ENCODE measurements at regions not wholly inside any gene's neighbourhood (a gene's known extent, or its start where the extent isn't known, plus 50 kb on each side); places are given as distances from the start of the nearest gene placed in this dataset.

DNA sequence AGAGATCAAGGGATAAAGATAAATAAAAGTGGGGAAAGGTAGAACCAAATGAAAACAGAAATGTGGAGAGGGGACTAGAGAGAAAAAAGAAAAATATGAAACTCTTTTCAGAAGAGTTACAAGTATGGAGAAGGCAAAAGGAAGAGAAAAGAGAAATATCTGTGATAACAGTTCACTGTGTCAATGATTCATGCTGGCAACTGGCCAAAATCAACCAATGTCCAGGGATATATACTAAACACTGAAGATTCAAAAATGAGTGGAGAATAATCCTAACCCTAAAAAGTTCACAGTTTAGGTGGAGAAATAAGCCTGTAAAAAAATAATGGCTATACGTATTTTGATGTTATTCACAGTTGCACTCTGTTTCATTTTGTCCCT is 372.3 kb upstream of the KITLG start:
- DNase-seq (ENCODE audit: missing footprints): no peak

DNA sequence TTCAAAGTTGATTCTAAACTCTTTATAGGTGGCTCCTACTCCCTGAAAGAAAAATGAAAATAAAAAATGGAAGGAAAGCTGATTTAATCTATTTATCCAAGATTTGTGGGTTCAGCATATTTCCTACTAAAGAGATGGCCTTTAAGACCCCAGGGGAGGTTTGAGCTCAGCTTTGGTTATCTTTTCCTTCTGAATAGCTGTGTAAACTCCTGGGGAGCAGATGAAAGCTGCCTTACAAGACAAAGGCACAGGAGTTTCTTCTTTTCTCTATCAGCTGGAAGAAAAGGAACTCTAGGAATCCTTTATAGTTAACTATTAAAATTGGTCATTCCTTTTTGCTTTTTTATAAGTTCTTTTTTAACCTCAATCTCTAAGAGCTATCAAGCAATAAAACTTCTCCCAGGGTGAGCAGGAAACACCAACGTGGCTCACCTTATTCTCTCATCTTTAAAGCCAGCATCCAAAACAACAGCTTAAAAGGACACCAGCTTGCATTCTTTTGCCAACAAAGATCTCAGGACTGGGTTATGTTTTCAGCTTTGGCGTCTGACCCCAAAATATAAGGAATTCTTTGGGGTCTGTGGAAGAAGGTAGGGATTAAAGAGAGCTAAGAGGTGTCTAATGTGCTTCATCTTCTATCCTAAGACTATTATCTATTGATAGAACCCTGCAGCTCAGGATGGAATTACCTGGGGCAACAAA is 371.7 kb upstream of the KITLG start:
- no peak for ATAC-seq
- intact Hi-C loops (cut with DNase I): no loop called here
- DNase-seq (ENCODE audit: missing footprints): no peak

More for the DNA sequence above, 372.3 kb upstream of the KITLG start:
- intact Hi-C loops (cut with DNase I): no loop called here
- ATAC-seq: no peak

DNA sequence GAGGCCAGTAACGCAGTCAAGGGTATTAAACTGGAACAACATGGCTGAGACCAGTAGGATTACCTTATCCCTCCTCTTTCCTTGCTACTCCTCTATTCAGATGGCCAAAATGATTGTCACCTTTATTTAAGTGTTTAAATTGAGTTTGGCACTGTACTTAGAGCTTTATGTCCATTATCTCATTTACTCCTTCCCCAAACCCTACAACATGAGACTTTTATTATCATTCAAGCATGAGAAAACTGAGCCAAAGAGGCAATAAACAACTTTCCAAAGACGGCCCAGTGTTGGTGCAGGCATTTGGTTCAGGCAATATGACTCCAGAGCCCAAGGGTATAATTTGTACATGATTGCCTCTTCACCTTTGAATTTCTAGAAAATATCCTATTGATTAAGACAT is 370.9 kb upstream of the KITLG start:
- DNase-seq (ENCODE audit: missing footprints) (no peak), ATAC-seq (no peak)
- intact Hi-C loops (cut with DNase I): no loop called here

DNA sequence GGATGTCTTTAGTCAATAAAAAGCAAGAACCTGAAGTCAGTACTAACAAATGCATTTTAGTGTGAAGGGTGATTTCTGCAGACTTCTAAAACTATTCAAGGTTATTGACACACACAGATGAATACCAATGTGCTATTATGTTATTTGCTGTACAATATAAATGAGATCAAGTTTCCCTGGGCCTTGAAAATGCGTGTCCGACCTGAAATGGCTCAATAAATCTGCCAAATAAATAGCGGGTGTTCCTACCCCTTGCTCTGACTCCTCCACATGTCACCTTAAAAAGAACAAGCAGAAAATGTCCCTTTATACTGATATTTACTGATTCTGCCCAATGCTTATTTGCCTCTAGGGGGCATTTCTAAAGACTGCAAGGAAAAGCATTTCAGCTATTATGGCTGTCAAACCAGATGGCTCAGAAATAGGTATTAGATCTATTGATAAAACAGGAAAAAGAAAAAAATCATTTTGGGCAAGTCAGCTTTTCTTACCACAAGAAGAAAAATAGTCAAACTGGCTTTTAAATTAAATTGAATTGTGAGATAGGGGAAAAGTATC is 367.3 kb upstream of the KITLG start:
- no peak for DNase-seq (ENCODE audit: missing footprints)
- intact Hi-C loops (cut with DNase I): no loop called here
- ATAC-seq: no peak

DNA sequence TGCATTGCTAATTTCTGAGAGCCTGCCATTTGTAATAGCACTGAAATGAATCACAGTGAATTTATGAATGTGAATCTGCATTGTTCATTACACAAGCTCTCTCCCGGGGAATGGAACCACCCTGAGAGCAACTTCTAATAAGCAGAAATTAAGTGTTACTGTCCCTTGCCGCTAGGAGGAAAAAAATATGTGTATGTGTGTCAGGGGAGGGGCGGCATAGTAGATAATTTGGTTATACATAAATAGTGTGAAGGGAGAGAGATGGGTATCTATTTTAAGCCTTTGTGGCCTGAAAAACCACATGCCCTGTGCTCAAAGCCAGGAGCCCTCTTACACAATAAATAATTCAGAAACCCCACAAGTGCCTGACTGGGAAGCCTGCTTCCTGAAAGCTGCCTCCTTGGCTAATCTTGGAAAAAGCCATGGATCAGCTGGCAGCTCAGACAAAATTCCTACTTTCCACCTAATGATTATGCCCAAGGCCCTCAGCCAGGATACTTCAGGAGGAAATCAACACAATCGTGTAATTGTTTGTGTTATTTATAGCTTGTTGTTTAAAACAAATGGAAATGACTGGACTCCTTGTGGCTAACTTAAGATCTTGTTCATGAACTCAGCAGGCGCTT is 366.2 kb upstream of the KITLG start:
- no peak for DNase-seq (ENCODE audit: missing footprints)

DNA sequence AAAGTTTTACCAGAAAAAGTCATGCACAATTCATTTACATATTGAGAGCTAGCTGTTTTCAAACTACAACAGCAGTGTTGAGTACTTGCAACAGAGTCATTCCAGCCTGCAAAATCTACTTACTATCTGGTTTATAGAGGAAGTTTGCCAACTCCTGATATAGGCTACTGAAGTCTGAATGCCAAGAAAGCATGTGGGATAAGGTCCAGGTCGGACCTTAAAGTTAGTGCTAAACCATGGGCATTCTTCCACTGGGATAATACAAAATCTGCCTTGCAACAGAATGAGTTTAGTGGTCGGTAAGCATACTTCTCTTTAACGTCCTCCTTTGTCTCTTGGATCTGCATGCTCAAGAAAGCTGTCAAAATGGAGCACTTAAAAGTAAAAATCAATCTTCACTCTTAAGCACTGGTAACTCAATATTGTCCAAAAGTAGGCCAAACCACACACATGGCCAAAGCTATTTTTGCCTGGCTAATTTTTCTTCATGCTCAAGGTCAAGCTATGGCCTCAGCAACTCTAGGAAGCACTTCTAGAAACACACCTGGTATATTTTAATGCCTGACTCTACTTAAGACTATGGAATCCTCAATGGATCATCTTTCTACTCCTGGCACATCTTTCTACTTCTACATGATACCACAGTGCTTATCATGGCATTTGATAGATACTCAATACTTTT is 364.9 kb upstream of the KITLG start:
- intact Hi-C loops (cut with DNase I): no loop called here
- no peak for DNase-seq (ENCODE audit: missing footprints)
- no peak for ATAC-seq

More for the DNA sequence above, 366.2 kb upstream of the KITLG start:
- intact Hi-C loops (cut with DNase I): no loop called here
- peak; percentile 16 for ATAC-seq

DNA sequence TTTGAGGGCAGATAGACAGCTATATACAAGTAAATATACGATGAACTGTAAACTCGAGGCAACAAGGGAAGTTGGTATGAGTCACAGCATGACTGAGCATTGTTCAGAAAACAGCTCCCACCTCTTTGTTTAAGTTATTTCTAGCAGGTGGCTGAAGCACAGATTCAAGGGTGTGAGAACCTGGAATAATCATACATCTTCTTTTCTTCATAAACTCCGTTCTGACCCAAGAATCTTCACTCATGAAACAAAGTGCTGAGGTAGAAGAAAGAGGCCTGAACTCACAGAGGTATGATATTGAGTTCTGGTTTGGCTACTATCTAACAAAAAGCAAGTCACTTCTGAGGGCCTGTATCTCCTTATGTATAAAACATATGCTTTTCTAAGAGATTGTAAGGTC is 364.1 kb upstream of the KITLG start:
- ATAC-seq (no peak), DNase-seq (ENCODE audit: missing footprints) (no peak)
- intact Hi-C loops (cut with DNase I): no loop called here

DNA sequence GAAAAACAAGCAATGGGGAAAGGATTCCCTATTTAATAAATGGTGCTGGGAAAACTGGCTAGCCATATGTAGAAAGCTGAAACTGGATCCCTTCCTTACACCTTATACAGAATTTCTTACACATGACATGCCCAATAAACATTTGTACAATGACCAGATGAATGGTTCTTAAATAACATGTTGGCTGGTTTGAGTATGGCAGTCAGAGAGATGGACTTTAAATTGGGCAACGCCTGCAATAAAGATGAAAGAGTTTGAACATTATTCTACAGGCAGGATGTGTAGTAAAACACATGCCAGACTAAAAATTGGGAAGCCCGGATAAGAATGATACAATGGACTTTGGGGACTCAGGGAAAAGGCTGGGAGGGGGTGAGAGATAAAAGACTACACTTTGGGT is 360.6 kb upstream of the KITLG start:
- intact Hi-C loops (cut with DNase I): no loop called here
- ATAC-seq: no peak
- no peak for DNase-seq (ENCODE audit: missing footprints)

DNA sequence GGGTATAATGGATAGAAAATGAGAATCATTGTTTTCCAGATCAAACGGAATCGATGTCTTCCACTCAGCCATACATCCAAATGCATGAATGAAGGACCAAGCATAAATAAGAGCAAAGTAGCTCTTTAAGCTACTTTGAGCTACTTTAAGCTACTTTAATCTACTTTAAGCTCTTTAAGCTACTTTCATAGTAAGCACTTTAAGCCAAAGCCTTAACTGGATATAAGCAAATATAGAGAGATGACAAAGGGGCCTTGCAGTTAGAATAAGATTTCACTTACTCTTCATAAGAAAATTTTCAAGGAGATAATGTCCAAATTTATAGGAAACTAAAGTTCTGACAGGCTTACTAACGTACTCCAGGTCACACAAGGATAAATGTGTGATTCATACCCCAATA is 355.6 kb upstream of the KITLG start:
- intact Hi-C loops (cut with DNase I): no loop called here
- DNase-seq (ENCODE audit: missing footprints) (no peak), ATAC-seq (no peak)

DNA sequence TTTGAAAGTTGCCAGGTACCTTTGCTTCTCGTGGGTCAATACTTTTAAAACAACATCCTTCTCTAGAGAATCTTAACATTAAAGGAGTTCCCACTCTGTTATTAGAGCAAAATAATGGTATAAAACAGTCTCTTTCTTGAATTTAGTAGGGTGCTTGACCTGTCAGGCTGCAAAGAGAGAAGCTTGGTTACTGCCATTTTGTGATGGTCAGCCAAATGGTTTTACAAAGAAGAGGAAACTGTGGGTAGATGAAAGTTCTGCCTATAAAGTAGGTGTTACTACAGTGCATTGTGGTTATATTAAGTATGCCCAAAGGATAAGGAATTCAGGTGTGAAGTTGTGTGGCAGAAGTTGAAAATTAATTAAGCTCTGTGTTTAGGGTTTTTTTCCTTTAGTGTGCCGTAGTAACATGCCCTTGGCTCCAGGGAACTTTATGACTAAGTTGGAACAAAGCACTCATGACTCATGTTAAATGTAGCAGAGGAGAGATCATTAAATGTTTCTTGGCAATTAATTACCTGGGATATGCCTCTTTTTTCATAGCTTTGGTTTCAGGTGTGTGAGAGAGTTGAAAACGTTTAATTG is 354.0 kb upstream of the KITLG start:
- ATAC-seq (no peak), DNase-seq (ENCODE audit: missing footprints) (no peak)
- intact Hi-C loops (cut with DNase I): no loop called here

DNA sequence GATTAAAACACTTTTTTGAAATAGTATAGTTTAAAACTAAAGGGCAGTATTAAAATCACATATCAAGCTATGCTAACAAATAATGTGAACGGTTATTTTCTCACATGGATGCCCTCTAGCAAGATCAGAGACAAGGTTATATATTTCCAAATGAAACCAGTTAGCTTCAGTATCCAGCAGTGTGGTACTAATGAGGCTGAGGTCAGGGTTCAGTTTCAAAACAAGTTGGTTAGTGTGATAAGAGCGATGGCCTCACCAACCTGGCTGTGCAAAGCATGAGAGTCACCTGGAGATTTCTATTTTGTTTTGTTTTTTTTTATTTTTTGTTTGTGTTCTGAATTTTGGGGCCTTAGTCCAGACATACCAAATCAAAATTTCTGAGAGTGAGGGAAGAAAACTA is 352.2 kb upstream of the KITLG start:
- intact Hi-C loops (cut with DNase I): no loop called here
- no peak for ATAC-seq
- DNase-seq (ENCODE audit: missing footprints): no peak

DNA sequence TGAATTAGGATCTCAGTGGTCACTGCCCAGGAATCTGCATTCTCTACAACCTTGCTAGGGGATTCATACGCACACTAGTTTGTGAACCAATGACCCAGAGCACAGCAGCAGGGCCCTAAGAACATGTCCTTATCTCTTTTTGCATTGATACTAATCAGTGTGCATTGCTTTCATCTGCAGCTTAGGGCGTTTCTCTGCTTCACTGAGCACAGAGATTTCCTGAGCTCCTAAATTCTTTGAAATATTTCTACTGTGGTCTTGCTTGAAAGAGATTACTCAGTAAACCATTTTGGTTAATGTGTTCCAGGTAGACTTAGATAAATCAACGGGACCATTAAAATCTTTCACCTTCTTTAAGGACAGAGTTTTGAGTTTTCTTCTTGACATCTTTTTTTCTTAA is 351.3 kb upstream of the KITLG start:
- DNase-seq (ENCODE audit: missing footprints): no peak
- intact Hi-C loops (cut with DNase I): no loop called here
- no peak for ATAC-seq

DNA sequence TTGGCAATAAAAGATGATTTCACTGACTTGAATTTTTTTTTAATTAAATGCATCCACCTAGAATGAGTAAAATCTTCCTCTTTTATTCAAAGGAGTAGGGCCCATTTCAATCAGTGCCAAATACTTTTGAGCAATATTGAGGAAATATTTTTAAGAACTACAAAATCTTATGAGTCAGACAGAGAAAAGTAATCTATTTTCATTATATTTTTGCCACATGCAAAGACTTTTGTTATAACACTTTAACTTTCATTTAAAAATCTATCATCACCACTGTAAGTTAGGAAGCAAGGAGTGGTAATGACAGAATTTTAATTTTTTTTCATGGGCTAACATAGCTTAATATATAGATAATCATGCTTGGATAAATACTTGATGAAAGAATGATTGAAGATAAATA is 345.2 kb upstream of the KITLG start:
- no peak for ATAC-seq
- no peak for DNase-seq (ENCODE audit: missing footprints)
- intact Hi-C loops (cut with DNase I): no loop called here

DNA sequence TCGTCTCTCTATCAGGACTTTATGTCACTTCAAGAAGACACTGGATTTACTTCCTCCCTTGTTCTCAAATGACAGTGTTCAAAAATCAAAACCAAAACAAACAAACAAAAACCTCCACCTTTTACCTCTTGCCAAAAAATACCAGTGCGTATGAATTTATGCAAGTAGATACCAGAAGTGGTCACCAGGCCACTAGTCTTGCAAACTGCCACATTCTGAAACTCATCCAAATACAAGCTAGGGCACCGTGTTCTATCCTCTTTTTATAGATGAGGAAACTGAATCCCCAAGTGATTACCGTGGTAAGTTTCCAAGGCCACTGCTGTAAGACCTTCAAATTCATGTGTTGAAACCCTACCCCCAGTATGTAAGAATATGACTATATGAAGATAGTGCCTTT is 343.9 kb upstream of the KITLG start:
- no peak for ATAC-seq
- intact Hi-C loops (cut with DNase I): no loop called here

DNA sequence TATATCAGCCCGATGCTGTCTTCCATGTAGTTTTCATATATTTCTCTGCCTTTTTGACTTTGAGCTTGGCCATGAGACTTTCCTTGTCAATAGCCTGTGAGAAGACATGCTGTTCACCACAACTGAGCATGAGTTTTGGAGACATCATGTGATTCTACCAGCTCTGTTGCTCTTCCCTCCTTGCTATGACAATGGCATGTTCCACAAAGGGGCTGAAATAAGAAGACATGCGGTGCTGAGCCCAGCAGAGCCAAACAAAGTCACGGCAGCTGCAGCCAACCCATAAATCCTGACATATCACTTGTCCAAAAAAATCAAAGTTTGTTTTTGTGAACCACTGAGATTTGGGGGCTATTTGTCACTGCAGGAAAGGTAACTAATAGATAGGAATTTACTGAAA is 343.4 kb upstream of the KITLG start:
- intact Hi-C loops (cut with DNase I): no loop called here
- ATAC-seq (no peak), DNase-seq (ENCODE audit: missing footprints) (no peak)

More for the DNA sequence above, 343.9 kb upstream of the KITLG start:
- no peak for DNase-seq (ENCODE audit: missing footprints)

DNA sequence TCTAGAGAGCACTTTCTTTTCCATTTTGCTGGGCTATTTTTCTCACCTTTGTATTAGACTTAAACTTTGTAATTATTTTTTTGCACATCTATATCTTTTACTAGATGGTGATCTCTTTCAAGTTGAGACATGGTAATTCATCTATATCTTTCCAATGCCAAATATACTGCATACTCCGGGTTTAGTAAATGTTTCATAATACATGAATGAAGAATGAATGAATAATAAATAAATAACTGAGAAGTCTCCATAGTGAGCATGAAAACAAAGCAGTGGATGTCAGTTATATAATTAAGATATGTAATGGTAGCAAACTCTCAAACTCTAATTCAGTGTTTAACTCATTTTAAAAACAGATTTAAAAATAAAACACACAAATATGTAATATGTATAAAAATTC is 342.5 kb upstream of the KITLG start:
- ATAC-seq (no peak), DNase-seq (ENCODE audit: missing footprints) (no peak)
- intact Hi-C loops (cut with DNase I): no loop called here

DNA sequence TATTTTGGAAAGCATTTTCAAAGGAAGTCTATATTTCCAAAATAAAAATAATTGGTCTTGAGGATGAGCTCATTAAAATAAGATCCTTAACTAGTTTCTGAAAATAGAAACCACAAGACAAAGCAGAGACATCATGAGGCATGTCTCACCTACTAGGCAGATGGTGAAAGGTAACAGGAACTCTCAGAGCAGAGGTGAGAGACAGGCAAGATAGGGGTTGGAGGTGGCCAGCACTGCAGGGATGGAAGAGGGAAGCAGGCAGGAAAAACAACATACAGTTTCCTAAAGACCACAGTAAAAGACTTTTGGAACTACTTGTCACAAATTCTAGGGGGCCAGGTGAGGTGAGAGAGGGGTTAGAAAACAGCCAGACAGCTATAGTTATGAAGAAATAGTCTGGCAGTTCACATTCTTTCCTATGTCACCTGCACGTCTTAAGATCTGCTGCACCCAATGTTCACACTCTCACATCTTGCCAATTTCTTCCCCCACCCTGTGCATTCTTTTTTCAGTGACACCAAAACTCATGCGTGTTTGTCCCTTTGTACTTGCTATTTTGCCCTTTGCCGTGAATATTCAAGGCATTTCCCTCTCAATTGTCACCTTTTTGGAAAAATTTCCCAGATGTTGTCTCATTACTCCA is 341.7 kb upstream of the KITLG start:
- intact Hi-C loops (cut with DNase I): no loop called here
- DNase-seq (ENCODE audit: missing footprints) (no peak), ATAC-seq (no peak)

DNA sequence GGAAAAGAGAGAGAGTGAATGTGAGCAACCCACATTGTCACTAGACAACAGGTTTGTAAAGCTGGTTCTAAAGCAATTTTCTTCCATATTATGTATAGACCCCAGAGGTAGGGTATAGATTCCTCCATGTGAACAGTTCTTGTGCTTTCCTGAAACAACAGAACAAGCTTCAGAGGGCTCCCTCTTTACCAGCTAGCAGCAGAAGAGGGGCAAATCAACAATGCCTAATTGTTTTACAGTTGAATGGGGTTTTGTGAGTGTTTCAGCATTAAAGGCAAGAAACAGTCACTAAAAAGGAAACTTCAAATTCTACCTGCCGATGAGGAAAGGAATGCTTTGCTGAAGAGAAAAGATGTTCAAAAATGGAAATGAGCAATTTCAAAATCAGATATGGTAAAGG is 341.2 kb upstream of the KITLG start:
- DNase-seq (ENCODE audit: missing footprints) (no peak), ATAC-seq (no peak)
- intact Hi-C loops (cut with DNase I): no loop called here

DNA sequence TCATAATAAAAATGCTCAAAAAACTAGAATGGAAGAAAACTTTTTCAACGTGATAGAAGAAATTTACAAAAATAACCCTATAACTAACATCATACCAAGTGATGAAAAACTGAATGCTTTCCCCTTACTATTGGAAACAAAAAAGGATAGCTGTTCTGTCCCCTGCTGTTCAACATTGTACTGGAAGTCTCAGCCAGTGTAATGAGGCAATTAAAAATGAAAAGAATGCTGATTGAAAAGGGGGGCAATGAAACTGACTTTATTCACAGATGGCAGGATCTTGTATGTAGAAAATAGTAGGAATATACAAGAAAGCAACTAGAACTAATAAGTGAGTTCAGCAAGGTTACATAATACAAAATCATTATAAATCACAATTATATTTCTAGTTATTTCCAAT is 337.9 kb upstream of the KITLG start:
- no peak for ATAC-seq
- DNase-seq (ENCODE audit: missing footprints): no peak
- intact Hi-C loops (cut with DNase I): no loop called here

All from Right ventricle myocardium inferior (tissue), 1 donor.